HAP-1 (cell line): ENCODE measurements at regions not wholly inside any gene's neighbourhood (a gene's known extent, or its start where the extent isn't known, plus 50 kb on each side); places are given as distances from the start of the nearest gene placed in this dataset.

ENCODE experiments used
- DNase-seq, 2 experiments: peaks; one replicate each; pipeline ENCODE4 v3.0.0-alpha.2; 2016 to 2020; ENCODE audit warnings: low spot score in 2 of 2
- H3K27me3 ChIP-seq: fragments of 250-450 bp; sonication (Bioruptor Pico); 2 replicates; pipeline ENCODE4 v1.5.1; 2020; ENCODE audit warnings: low read depth, mild to moderate bottlenecking, moderate library complexity
- H3K36me3 ChIP-seq: fragments of 250-450 bp; sonication (Bioruptor Pico); replicated peaks from 2 replicates; pipeline ENCODE4 v1.5.1; 2020; ENCODE audit warnings: mild to moderate bottlenecking
- H3K4me1 ChIP-seq: fragments of 250-450 bp; sonication (Bioruptor Pico); 2 replicates; pipeline ENCODE4 v1.5.1; 2020; ENCODE audit warnings: mild to moderate bottlenecking
- H3K4me3 ChIP-seq: fragments of 250-450 bp; sonication (Bioruptor Pico); 2 replicates; pipeline ENCODE4 v1.5.1; 2020; ENCODE audit warnings: mild to moderate bottlenecking, moderate library complexity
- H3K9me3 ChIP-seq: fragments of 250-450 bp; sonication (Bioruptor Pico); 2 replicates; pipeline ENCODE4 v1.5.1; 2020; ENCODE audit warnings: mild to moderate bottlenecking, moderate library complexity
- in situ Hi-C: fragments of 300-500 bp; cut with MboI; formaldehyde crosslinking; loops from 3 replicates; pipeline ENCODE4 v1.14.3; 2020; ENCODE audit warnings: low sequenced_read_pairs, inconsistent platforms, mixed read lengths

GRCh38 chr4:129682586-129682985, 586.6 kb downstream of the C4orf33 start:
- no peak for DNase-seq
- Histone ChIP-seq H3K4me3 (no peak overlapping the region), H3K9me3 (no peaks in the 10 kb centered on the region), H3K27me3 (no peaks in the 10 kb centered on the region), H3K36me3 (no peaks in the 10 kb centered on the region), H3K4me1 (no peaks in the 10 kb centered on the region)
- in situ Hi-C loops: no loop called here

DNA sequence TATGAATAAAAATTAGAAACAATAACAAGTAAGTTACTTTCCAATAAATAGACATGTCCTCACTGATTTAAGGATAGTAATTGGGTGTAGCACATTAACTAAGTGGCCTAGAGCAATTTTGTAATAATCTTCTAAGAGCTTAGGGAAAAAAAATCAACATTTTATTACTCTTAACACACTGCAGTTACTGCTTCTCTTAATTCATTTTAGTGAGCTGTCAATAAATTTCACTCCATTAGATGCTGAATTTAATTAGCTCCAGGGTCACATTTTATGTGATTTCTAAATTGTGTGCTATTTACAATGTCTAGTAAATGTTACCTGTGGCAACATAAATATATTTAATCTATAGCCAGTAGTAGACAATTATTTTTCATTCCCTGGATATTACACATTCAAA, 612.0 kb downstream of the C4orf33 start:
- Histone ChIP-seq H3K4me3 (no peak overlapping the region), H3K36me3 (no peaks in the 10 kb centered on the region), H3K27me3 (no peaks in the 10 kb centered on the region), H3K9me3 (no peaks in the 10 kb centered on the region), H3K4me1 (no peaks in the 10 kb centered on the region)
- DNase-seq: no peak
- in situ Hi-C loops: no loop called here

DNA sequence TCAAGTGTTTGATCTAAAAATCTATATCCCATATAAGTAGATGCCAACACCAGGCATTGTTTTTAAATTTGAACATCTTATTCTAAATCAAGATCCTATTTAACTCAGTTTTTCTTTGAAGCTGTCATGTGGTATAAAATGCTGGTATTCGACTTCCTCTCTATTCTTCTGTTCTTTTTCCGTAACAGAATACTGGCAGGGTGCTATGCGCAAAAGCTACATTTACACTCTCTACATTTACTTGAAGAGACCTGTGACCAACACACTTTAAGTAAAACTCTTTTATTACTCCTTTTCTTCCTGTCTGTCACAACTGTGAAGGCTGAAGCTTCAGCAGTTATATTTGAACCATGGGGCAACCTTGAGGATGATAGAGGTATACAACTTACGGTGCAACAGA, 612.8 kb downstream of the C4orf33 start:
- in situ Hi-C loops: no loop called here
- no peak overlapping the region for H3K4me3 ChIP-seq
- H3K27me3 ChIP-seq: no peaks in the 10 kb centered on the region
- no peak for DNase-seq
- no peaks in the 10 kb centered on the region for H3K4me1 ChIP-seq
- no peaks in the 10 kb centered on the region for H3K36me3 ChIP-seq
- no peaks in the 10 kb centered on the region for H3K9me3 ChIP-seq

DNA sequence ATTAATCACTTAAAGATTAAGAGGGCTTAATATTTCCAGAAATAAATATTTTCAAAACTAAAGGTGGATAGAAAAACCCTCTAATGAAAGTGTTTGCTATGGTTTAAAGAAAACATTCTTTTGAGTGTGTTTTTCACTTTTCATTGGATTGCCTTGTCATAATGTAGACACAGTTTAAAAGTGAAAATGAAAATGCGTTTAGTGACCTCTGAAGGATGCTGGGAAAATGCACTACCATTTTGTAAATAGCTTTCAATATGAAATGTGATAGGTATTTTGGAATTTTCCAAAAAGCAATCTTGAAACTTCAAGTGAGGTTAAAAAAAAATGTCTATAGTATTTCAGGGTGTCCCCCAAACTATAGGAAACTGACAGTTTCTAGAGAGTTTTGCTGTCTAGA, 642.2 kb downstream of the C4orf33 start:
- H3K4me1 ChIP-seq: no peaks in the 10 kb centered on the region; the same call in 1 of the 2 replicates
- no peaks in the 10 kb centered on the region for H3K27me3 ChIP-seq
- no peak overlapping the region for H3K4me3 ChIP-seq
- in situ Hi-C loops: no loop called here
- H3K36me3 ChIP-seq: no peaks in the 10 kb centered on the region
- DNase-seq: no peak
- H3K9me3 ChIP-seq: no peaks in the 10 kb centered on the region

DNA sequence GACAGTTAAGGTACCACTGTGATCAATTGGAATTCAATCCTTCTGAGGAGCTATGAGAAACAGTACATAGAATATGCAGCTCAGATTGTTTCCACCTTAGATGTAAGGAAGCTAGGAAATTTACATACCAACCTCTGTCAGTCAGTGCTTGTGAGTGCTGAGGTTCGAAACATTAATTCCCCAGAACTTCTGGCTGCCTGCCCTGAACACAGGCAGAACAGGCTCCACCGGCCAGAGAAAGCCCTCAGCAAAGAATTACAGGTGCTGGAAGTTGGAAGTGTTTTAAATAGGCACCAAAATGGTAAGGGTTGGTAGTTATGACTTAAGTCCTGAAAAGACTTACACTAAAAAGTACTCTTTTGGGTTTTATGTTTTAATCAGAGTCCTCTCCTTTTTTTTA, 651.8 kb downstream of the C4orf33 start:
- no peaks in the 10 kb centered on the region for H3K27me3 ChIP-seq
- in situ Hi-C loops: no loop called here
- no peaks in the 10 kb centered on the region for H3K9me3 ChIP-seq
- no peak overlapping the region for H3K4me3 ChIP-seq
- H3K36me3 ChIP-seq: no peaks in the 10 kb centered on the region
- H3K4me1 ChIP-seq: no peaks in the 10 kb centered on the region
- DNase-seq: no peak

- no peaks in the 10 kb centered on the region for H3K4me1 ChIP-seq
- no peak overlapping the region for H3K4me3 ChIP-seq
- no peaks in the 10 kb centered on the region for H3K36me3 ChIP-seq
- in situ Hi-C loops: no loop called here
- DNase-seq: no peak
- H3K27me3 ChIP-seq: no peaks in the 10 kb centered on the region
- no peaks in the 10 kb centered on the region for H3K9me3 ChIP-seq
Observed at GRCh38 chr4:129748991-129749390, 653.0 kb downstream of the C4orf33 start.

- no peak for DNase-seq
- Histone ChIP-seq H3K4me3 (no peak overlapping the region), H3K4me1 (no peaks in the 10 kb centered on the region), H3K36me3 (no peaks in the 10 kb centered on the region), H3K27me3 (no peaks in the 10 kb centered on the region), H3K9me3 (no peaks in the 10 kb centered on the region)
- in situ Hi-C loops: no loop called here
Observed at GRCh38 chr4:129751646-129752045, 655.7 kb downstream of the C4orf33 start.

- Histone ChIP-seq H3K27me3 (no peaks in the 10 kb centered on the region), H3K36me3 (no peaks in the 10 kb centered on the region), H3K4me1 (no peaks in the 10 kb centered on the region), H3K9me3 (no peaks in the 10 kb centered on the region), H3K4me3 (no peak overlapping the region)
- in situ Hi-C loops: no loop called here
- no peak for DNase-seq
Observed at GRCh38 chr4:129783596-129783995, 687.6 kb downstream of the C4orf33 start.

- in situ Hi-C loops: no loop called here
- Histone ChIP-seq H3K27me3 (no peaks in the 10 kb centered on the region), H3K4me3 (no peak overlapping the region), H3K9me3 (no peaks in the 10 kb centered on the region), H3K36me3 (no peaks in the 10 kb centered on the region), H3K4me1 (no peaks in the 10 kb centered on the region)
- no peak for DNase-seq
Observed at GRCh38 chr4:129788486-129788885, 692.5 kb downstream of the C4orf33 start.

DNA sequence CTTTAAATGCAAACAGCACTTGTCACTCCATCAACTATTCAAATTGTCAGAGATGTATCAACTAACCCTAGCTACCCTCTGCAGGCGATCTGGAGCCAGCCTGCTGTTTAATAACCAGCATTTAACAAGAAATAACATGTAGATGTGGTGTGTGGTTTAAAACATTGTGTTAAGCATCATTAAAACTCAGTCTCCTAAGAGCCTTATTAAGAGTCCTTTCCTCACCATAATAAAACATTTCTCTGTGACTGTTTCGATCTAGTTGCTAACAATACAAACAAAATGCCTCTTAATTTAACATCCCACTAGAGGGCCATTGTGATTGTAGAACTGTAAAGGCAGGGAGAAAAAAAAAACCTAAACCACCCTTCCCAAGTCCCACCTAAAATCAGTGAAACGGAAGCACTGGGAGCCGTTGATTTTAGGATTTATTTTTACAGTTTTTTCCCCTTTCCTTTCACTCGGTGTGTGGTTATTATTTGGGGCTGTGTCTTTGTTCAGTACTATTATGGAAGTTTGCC, 708.6 kb downstream of the C4orf33 start:
- no peaks in the 10 kb centered on the region for H3K27me3 ChIP-seq
- no peaks in the 10 kb centered on the region for H3K9me3 ChIP-seq
- no peaks in the 10 kb centered on the region for H3K4me1 ChIP-seq
- DNase-seq: no peak
- H3K4me3 ChIP-seq: no peak overlapping the region
- H3K36me3 ChIP-seq: no peaks in the 10 kb centered on the region
- in situ Hi-C loops: no loop called here

- Histone ChIP-seq H3K4me3 (no peak overlapping the region), H3K4me1 (no peaks in the 10 kb centered on the region), H3K9me3 (no peaks in the 10 kb centered on the region), H3K36me3 (no peaks in the 10 kb centered on the region), H3K27me3 (no peaks in the 10 kb centered on the region)
- in situ Hi-C loops: no loop called here
- no peak for DNase-seq
Observed at GRCh38 chr4:129806986-129807385, 711.0 kb downstream of the C4orf33 start.

GRCh38 chr4:129808242-129808641, 712.3 kb downstream of the C4orf33 start:
- DNase-seq: no peak
- no peaks in the 10 kb centered on the region for H3K36me3 ChIP-seq
- no peaks in the 10 kb centered on the region for H3K27me3 ChIP-seq
- no peak overlapping the region for H3K4me3 ChIP-seq
- in situ Hi-C loops: no loop called here
- H3K4me1 ChIP-seq: no peaks in the 10 kb centered on the region
- no peaks in the 10 kb centered on the region for H3K9me3 ChIP-seq

- Histone ChIP-seq H3K9me3 (no peaks in the 10 kb centered on the region), H3K4me1 (no peaks in the 10 kb centered on the region), H3K36me3 (no peaks in the 10 kb centered on the region), H3K4me3 (no peak overlapping the region), H3K27me3 (no peaks in the 10 kb centered on the region)
- in situ Hi-C loops: no loop called here
- DNase-seq: no peak
Observed at GRCh38 chr4:129821073-129821472, 725.1 kb downstream of the C4orf33 start.

GRCh38 chr4:129821963-129822362, 726.0 kb downstream of the C4orf33 start:
- H3K4me3 ChIP-seq: no peak overlapping the region
- in situ Hi-C loops: no loop called here
- H3K36me3 ChIP-seq: no peaks in the 10 kb centered on the region
- H3K27me3 ChIP-seq: no peaks in the 10 kb centered on the region
- H3K4me1 ChIP-seq: no peaks in the 10 kb centered on the region
- no peaks in the 10 kb centered on the region for H3K9me3 ChIP-seq
- DNase-seq: no peak

GRCh38 chr4:129822701-129823100, 726.7 kb downstream of the C4orf33 start:
- DNase-seq: no peak
- Histone ChIP-seq H3K36me3 (no peaks in the 10 kb centered on the region), H3K4me3 (no peak overlapping the region), H3K4me1 (no peaks in the 10 kb centered on the region), H3K27me3 (no peaks in the 10 kb centered on the region), H3K9me3 (no peaks in the 10 kb centered on the region)
- in situ Hi-C loops: no loop called here
